ENCODE measurements at regions not wholly inside any gene's neighbourhood (a gene's known extent, or its start where the extent isn't known, plus 50 kb on each side); places are given as distances from the start of the nearest gene placed in this dataset.

GRCh38 chr4:163772238-163772637 is 277.7 kb downstream of the TMA16 start:
- TF ChIP-seq, protein P1, sequence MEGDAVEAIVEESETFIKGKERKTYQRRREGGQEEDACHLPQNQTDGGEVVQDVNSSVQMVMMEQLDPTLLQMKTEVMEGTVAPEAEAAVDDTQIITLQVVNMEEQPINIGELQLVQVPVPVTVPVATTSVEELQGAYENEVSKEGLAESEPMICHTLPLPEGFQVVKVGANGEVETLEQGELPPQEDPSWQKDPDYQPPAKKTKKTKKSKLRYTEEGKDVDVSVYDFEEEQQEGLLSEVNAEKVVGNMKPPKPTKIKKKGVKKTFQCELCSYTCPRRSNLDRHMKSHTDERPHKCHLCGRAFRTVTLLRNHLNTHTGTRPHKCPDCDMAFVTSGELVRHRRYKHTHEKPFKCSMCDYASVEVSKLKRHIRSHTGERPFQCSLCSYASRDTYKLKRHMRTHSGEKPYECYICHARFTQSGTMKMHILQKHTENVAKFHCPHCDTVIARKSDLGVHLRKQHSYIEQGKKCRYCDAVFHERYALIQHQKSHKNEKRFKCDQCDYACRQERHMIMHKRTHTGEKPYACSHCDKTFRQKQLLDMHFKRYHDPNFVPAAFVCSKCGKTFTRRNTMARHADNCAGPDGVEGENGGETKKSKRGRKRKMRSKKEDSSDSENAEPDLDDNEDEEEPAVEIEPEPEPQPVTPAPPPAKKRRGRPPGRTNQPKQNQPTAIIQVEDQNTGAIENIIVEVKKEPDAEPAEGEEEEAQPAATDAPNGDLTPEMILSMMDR (IDR thresholded peaks at IDR 0.05; ENCODE audit: low read depth, low read length, missing control alignments), result no peak
- no peak overlapping the region for H3K4me3 ChIP-seq (ENCODE audit: low read depth, low read length)
- DNase-seq (ENCODE audit: low read depth), result no peak

DNA sequence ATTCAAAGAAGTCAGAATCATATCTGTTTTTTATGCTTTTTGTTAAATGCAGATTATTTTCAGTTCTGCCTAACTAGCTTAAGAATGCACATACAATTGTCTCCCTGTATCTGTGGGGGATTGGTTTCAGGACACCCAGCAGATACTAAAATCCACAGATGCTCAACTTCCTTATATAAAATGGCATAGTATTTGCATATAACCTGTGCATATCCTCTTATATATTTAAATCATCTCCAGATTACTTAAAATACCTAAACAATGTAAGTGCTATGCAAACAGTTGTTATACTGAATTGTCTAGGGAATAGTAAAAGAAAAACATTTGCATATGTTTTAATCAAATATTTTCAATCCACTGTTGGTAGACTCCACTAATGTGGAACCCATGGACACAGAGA is 279.4 kb downstream of the TMA16 start:
- no peak overlapping the region for H3K4me3 ChIP-seq (ENCODE audit: low read depth, low read length)
- TF ChIP-seq, protein P1 (IDR thresholded peaks at IDR 0.05; ENCODE audit: low read depth, low read length, missing control alignments), result no peak
- no peak for DNase-seq (ENCODE audit: low read depth)

- no peak for DNase-seq (ENCODE audit: low read depth)
- TF ChIP-seq, protein P1 (IDR thresholded peaks at IDR 0.05; ENCODE audit: low read depth, low read length, missing control alignments), result no peak
- no peak overlapping the region for H3K4me3 ChIP-seq (ENCODE audit: low read depth, low read length)
Measured at GRCh38 chr4:163776957-163777356, 282.5 kb downstream of the TMA16 start.

DNA sequence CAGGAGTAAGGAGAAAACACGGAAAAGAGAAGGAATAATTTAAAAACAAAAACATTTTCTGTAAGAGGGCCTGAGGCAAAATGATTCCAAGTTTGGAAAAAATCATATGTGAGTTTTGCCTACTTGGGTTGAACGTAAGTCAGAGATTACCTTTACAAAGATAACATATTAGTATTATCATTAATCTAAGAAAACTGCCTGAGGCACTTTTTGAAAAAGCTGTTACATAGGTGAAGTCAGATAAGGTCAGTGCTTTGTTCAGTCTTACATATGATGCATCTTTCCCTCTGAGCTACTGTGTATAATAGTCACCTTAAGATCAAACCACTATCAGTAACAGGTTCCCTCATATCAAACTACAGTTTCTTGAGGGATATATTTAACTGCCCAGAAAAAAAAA is 287.2 kb downstream of the TMA16 start:
- DNase-seq (ENCODE audit: low read depth), result no peak
- no peak overlapping the region for H3K4me3 ChIP-seq (ENCODE audit: low read depth, low read length)
- TF ChIP-seq, protein P1 (IDR thresholded peaks at IDR 0.05; ENCODE audit: low read depth, low read length, missing control alignments), result no peak

GRCh38 chr4:163790231-163790630 is 295.7 kb downstream of the TMA16 start:
- DNase-seq (ENCODE audit: low read depth), result no peak

GRCh38 chr4:163795885-163796284 is 301.4 kb downstream of the TMA16 start:
- no peak overlapping the region for H3K4me3 ChIP-seq (ENCODE audit: low read depth, low read length)
- DNase-seq (ENCODE audit: low read depth), result no peak
- TF ChIP-seq, protein P1 (IDR thresholded peaks at IDR 0.05; ENCODE audit: low read depth, low read length, missing control alignments), result no peak

More at GRCh38 chr4:163790231-163790630, 295.7 kb downstream of the TMA16 start:
- no peak overlapping the region for H3K4me3 ChIP-seq (ENCODE audit: low read depth, low read length)
- TF ChIP-seq, protein P1 (IDR thresholded peaks at IDR 0.05; ENCODE audit: low read depth, low read length, missing control alignments), result no peak

DNA sequence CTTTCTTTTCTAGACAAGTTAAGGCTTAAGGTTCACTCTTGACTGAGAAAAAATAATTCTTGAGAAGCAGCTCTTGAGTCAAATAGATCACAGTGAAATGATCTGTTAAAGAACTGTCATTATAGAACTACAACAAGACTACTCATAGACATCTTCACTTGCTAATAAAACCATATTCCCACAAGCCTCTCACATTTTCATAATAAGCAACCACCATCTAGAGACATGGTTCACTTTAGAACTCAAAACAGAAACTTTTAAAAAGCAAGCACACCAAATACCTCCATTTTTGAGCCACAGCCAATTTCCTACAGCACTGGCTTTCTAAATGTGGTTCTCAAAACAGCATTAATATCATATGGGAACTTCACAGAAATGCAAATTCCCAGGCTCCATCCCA is 309.5 kb downstream of the TMA16 start:
- TF ChIP-seq, protein P1 (IDR thresholded peaks at IDR 0.05; ENCODE audit: low read depth, low read length, missing control alignments), result no peak
- no peak overlapping the region for H3K4me3 ChIP-seq (ENCODE audit: low read depth, low read length)
- no peak for DNase-seq (ENCODE audit: low read depth)
